ENCODE measurements at regions not wholly inside any gene's neighbourhood (a gene's known extent, or its start where the extent isn't known, plus 50 kb on each side); places are given as distances from the start of the nearest gene placed in this dataset.

DNA sequence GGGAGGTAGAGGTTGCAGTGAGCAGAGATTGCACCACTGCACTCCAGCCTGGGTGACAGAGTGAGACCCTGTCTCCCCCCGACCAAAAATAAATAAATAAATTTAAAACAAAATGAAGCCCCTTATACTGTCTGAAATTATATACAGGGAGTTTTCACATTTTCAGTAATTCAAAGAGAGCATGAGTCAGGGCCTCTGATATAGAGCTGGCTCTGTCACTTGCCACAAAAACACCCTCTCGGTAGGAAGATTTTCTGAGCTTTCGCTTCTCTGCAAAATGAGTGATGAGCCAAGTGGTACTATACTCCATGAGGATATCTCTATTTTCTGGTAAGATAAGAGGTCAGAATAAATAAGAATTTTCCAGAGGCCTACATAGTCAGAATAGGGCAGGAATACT is 462.9 kb downstream of the COG6 start:
- H3K4me1 ChIP-seq (replicated peaks), result no peaks in the 10 kb centered on the region
- no peak for TF ChIP-seq POLR2AphosphoS5 (IDR thresholded peaks at IDR 0.05)
- intact Hi-C loops (cut with DNase I), result no loop called here
- no peak for DNase-seq (ENCODE audit: low spot score)
- H3K4me3 ChIP-seq, result no peak overlapping the region
- H3K9me3 ChIP-seq, result no peaks in the 10 kb centered on the region
- 87% methylated on average over 3 of the region's 3 CpGs for WGBS
- H3K27me3 ChIP-seq (replicated peaks; ENCODE audit: insufficient read depth), result no peaks in the 10 kb centered on the region
- H3K36me3 ChIP-seq, result no peaks in the 10 kb centered on the region
- H3K27ac ChIP-seq, result no peak overlapping the region

DNA sequence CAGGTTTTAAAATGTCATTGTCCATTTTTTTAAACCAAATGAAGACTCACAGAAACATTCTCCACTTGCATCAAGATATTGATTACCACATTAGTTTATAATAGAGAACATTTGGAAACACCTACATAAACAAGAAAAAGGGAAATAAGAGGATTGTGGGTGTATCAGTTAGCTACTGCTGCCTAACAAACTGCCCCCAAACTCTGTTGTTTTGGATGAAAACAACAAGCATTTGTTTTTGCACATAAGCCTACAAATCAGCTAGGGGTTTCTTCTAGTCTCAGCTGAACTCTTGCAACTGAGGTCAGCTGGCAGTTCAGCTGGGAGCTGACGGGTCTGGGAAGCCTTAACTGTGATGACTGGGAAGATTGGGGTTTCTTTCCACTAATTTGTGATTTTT is 464.4 kb downstream of the COG6 start:
- Histone ChIP-seq H3K4me3 (no peak overlapping the region), H3K36me3 (no peaks in the 10 kb centered on the region), H3K4me1 (replicated peaks) (no peaks in the 10 kb centered on the region), H3K27me3 (replicated peaks; ENCODE audit: insufficient read depth) (no peaks in the 10 kb centered on the region), H3K27ac (no peak overlapping the region), H3K9me3 (no peaks in the 10 kb centered on the region)
- DNase-seq (ENCODE audit: low spot score), result no peak
- intact Hi-C loops (cut with DNase I), result no loop called here
- WGBS, result 92% methylated on average over 1 of the region's 1 CpG
- TF ChIP-seq POLR2A (IDR thresholded peaks at IDR 0.05) (no peak), POLR2AphosphoS5 (IDR thresholded peaks at IDR 0.05) (no peak)
- TF ChIP-seq, protein P1, sequence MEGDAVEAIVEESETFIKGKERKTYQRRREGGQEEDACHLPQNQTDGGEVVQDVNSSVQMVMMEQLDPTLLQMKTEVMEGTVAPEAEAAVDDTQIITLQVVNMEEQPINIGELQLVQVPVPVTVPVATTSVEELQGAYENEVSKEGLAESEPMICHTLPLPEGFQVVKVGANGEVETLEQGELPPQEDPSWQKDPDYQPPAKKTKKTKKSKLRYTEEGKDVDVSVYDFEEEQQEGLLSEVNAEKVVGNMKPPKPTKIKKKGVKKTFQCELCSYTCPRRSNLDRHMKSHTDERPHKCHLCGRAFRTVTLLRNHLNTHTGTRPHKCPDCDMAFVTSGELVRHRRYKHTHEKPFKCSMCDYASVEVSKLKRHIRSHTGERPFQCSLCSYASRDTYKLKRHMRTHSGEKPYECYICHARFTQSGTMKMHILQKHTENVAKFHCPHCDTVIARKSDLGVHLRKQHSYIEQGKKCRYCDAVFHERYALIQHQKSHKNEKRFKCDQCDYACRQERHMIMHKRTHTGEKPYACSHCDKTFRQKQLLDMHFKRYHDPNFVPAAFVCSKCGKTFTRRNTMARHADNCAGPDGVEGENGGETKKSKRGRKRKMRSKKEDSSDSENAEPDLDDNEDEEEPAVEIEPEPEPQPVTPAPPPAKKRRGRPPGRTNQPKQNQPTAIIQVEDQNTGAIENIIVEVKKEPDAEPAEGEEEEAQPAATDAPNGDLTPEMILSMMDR (IDR thresholded peaks at IDR 0.05), result no peak

DNA sequence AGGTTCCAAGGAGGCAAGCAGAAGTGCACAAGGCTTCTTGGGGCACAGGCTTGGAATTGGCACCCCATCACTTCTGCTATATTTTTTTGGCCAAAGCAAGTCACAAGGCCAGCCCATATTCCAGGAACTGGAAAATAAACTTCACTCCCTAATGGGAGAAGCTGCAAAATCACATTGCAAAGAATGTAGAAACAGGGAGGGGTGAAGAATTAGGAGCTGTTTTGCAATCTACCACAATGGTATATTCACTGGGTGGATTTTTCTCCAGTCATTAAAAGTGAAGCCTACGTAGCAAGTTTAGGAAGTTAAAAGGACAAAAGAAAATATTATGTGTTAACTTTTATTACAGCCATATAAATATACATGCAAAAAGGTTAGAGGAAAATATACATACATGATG is 464.8 kb downstream of the COG6 start:
- no peak for DNase-seq (ENCODE audit: low spot score)
- 92% methylated on average over 1 of the region's 1 CpG for WGBS
- no peaks in the 10 kb centered on the region for H3K36me3 ChIP-seq
- H3K4me3 ChIP-seq, result no peak overlapping the region
- no peaks in the 10 kb centered on the region for H3K4me1 ChIP-seq (replicated peaks)
- H3K9me3 ChIP-seq, result no peaks in the 10 kb centered on the region
- intact Hi-C loops (cut with DNase I), result no loop called here
- TF ChIP-seq POLR2AphosphoS5 (IDR thresholded peaks at IDR 0.05), result no peak
- TF ChIP-seq POLR2A (IDR thresholded peaks at IDR 0.05), result no peak
- TF ChIP-seq, protein P1 (IDR thresholded peaks at IDR 0.05), result no peak
- H3K27ac ChIP-seq, result no peak overlapping the region
- no peaks in the 10 kb centered on the region for H3K27me3 ChIP-seq (replicated peaks; ENCODE audit: insufficient read depth)

DNA sequence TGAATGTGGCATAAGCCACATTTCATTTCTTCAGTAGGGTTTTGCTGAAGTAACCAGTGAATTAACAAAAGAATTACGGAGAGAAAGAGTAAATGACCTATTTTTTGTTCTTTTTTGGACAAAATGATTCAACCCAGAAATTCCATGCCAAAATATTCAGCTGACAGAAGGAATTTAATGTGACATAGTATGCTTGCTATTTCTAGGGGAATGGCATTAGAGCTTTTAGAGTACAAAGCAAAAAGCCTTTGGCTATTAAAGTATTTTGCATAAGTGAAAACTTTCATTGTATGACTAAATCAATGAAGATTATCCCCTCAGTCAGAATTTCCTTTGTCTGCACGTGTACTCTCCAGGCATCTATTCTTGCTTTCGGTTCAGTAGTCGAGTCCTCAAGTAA is 465.3 kb downstream of the COG6 start:
- WGBS, result 78% methylated on average over 4 of the region's 4 CpGs
- no peak overlapping the region for H3K27ac ChIP-seq
- DNase-seq (ENCODE audit: low spot score), result no peak
- no peaks in the 10 kb centered on the region for H3K27me3 ChIP-seq (replicated peaks; ENCODE audit: insufficient read depth)
- no peaks in the 10 kb centered on the region for H3K4me1 ChIP-seq (replicated peaks)
- intact Hi-C loops (cut with DNase I), result no loop called here
- TF ChIP-seq POLR2AphosphoS5 (IDR thresholded peaks at IDR 0.05), result no peak
- TF ChIP-seq, protein P1 (IDR thresholded peaks at IDR 0.05), result no peak
- no peak for TF ChIP-seq POLR2A (IDR thresholded peaks at IDR 0.05)
- H3K4me3 ChIP-seq, result no peak overlapping the region
- H3K36me3 ChIP-seq, result no peaks in the 10 kb centered on the region
- H3K9me3 ChIP-seq, result no peaks in the 10 kb centered on the region

DNA sequence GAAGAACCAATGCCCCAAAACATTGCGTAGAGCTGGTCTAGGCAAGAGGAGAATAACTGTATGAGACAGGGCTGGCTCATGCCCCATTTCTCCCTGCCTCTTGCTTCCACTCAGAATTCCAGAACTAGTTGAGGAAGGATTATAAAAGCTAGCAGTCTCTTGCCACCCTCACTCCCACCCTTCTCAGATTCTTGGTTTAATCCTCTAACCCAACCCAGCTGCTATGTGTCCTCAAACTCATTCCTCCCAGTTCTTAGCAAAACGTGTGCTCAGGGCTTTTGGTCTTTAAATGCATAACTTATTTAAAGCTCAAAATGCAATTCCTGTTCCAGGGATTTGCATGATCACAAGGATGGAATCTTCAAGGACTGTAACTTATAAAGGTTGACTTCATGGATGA is 466.3 kb downstream of the COG6 start:
- H3K4me1 ChIP-seq (replicated peaks), result no peaks in the 10 kb centered on the region
- TF ChIP-seq POLR2AphosphoS5 (IDR thresholded peaks at IDR 0.05) (no peak), POLR2A (IDR thresholded peaks at IDR 0.05) (no peak)
- TF ChIP-seq, protein P1 (IDR thresholded peaks at IDR 0.05), result no peak
- H3K36me3 ChIP-seq, result no peaks in the 10 kb centered on the region
- no peak for DNase-seq (ENCODE audit: low spot score)
- intact Hi-C loops (cut with DNase I), result no loop called here
- no peaks in the 10 kb centered on the region for H3K27me3 ChIP-seq (replicated peaks; ENCODE audit: insufficient read depth)
- no peak overlapping the region for H3K27ac ChIP-seq
- WGBS, result 71% methylated on average over 2 of the region's 2 CpGs
- no peak overlapping the region for H3K4me3 ChIP-seq
- no peaks in the 10 kb centered on the region for H3K9me3 ChIP-seq
